ENCODE measurements at regions not wholly inside any gene's neighbourhood (a gene's known extent, or its start where the extent isn't known, plus 50 kb on each side); places are given as distances from the start of the nearest gene placed in this dataset.

DNA sequence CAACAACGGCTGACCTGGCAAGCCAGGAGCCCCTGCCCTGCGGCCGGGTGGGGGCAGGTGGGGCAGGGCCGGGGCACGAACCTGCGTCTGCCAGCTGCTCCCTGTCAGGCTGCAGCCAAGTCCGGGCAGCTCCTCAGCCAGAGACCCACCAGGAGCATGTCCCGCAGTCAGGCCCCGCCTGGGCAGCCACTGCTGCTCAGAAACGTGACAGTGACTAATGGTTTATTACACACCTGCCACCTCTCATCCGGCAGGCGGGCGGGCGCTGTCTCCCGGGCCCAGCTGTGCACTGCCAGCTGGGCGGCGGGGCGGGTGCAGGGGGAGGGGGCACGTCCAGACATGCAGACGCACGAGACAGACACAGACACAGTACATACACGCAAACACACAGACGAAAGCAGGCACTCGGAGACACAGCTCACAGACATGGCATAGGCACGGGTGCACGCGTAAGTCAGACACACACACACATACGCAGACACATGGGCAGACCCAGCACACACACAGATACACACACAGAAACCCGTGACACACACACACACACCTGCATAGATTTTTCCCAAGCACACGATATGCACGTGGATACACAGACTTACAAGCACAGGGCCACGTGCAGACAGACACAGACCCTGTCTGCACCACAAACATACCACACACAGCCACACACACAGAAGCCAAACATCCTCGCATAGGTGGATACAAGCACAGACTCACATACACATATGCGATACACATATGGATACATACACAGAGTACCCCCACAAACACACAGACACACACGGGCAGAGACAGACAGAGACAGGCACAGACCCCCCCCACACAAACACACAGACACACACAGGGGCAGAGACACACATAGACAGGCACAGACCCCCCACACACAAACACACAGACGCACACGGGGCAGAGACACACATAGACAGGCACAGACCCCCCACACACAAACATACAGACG is 248.3 kb upstream of the CIBAR2 start:
- TF ChIP-seq CTCF (IDR thresholded peaks at IDR 0.05) = no peak
- TF ChIP-seq POLR2AphosphoS5 (IDR thresholded peaks at IDR 0.05; ENCODE audit: low read depth, low read length) = no peak
